Activated naive CD8-positive, alpha-beta T cell treated with anti-CD3 and anti-CD28 coated beads, Interleukin-2, amount 10 ng/mL, durations not matched to agents 7 days and 5 days (primary cell): ENCODE measurements at regions not wholly inside any gene's neighbourhood (a gene's known extent, or its start where the extent isn't known, plus 50 kb on each side); places are given as distances from the start of the nearest gene placed in this dataset.

ENCODE experiments used
- ATAC-seq: fragments of 150-1000 bp; cut with Tn5 transposase; one replicate; pipeline ENCODE4 v1.10.0; 2021; ENCODE audit warnings: low read depth, moderate library complexity
- POLR2A ChIA-PET: fragments of 350-600 bp; sonication (Branson Sonifier 250); formaldehyde crosslinking; loops from one replicate; lab custom pipeline; 2021; ENCODE audit warnings: antibody characterized with exemption; lab: Charles Lee
- DNase-seq: peaks from one replicate; pipeline ENCODE4 v3.0.0; 2021
- H3K27ac Mint-ChIP-seq: one replicate; pipeline ENCODE4 v1.8.0; 2022; ENCODE audit warnings: mild to moderate bottlenecking, mixed read lengths
- H3K27me3 Mint-ChIP-seq: one replicate; pipeline ENCODE4 v1.8.0; 2022; ENCODE audit warnings: mild to moderate bottlenecking, moderate library complexity, mixed read lengths
- H3K36me3 Mint-ChIP-seq: one replicate; pipeline ENCODE4 v1.8.0; 2021; ENCODE audit warnings: mild to moderate bottlenecking, mixed read lengths
- H3K4me1 Mint-ChIP-seq: one replicate; pipeline ENCODE4 v1.8.0; 2021; ENCODE audit warnings: mixed read lengths
- H3K4me3 Mint-ChIP-seq: one replicate; pipeline ENCODE4 v1.8.0; 2022; ENCODE audit warnings: mild to moderate bottlenecking, moderate library complexity, mixed read lengths
- H3K9me3 Mint-ChIP-seq: one replicate; pipeline ENCODE4 v1.8.0; 2021; ENCODE audit warnings: mixed read lengths

- H3K4me1 Mint-ChIP-seq, result no peaks in the 10 kb centered on the region
- no peak for DNase-seq
- H3K27me3 Mint-ChIP-seq, result peaks cover 27% of the 10 kb centered on the region
- no peak for ATAC-seq
- POLR2A ChIA-PET, result no interaction called here
- H3K9me3 Mint-ChIP-seq, result no peaks in the 10 kb centered on the region
- no peak overlapping the region for H3K27ac Mint-ChIP-seq
- H3K4me3 Mint-ChIP-seq, result no peak overlapping the region
- H3K36me3 Mint-ChIP-seq, result no peaks in the 10 kb centered on the region
These were observed 303.7 kb upstream of the PLET1 start for GRCh38 chr11:112564228-112564955.

DNA sequence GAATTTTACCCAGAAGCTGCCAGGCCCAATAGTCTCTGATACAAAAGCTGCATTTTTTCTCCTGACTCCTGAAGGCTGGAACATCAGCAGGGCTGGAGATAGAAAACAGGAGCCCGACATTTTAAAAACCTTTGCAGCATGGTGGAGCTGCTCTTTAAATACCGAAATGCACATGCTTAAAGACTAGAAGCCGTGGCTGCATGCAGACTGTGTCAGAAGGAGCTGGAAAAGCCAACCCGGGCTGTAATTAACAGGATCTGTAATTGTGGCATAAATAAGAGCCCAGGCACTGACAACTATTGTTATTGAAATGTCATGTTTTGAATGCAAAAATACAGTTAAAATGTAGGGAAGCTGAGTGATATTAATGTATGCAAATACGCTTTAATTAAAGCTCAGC, 304.9 kb upstream of the PLET1 start:
- Mint-ChIP-seq H3K27ac (no peak overlapping the region), H3K36me3 (no peaks in the 10 kb centered on the region), H3K4me1 (no peaks in the 10 kb centered on the region), H3K27me3 (peaks cover 33% of the 10 kb centered on the region), H3K4me3 (no peak overlapping the region), H3K9me3 (no peaks in the 10 kb centered on the region)
- DNase-seq (no peak), ATAC-seq (no peak)
- POLR2A ChIA-PET, result no interaction called here

GRCh38 chr11:112566124-112566523, 305.5 kb upstream of the PLET1 start:
- H3K4me1 Mint-ChIP-seq, result no peaks in the 10 kb centered on the region
- no peaks in the 10 kb centered on the region for H3K36me3 Mint-ChIP-seq
- DNase-seq (no peak), ATAC-seq (no peak)
- H3K27me3 Mint-ChIP-seq, result peaks cover 36% of the 10 kb centered on the region
- POLR2A ChIA-PET, result no interaction called here
- no peak overlapping the region for H3K4me3 Mint-ChIP-seq
- H3K27ac Mint-ChIP-seq, result no peak overlapping the region
- no peaks in the 10 kb centered on the region for H3K9me3 Mint-ChIP-seq

- POLR2A ChIA-PET, result no interaction called here
- DNase-seq (no peak), ATAC-seq (no peak)
- Mint-ChIP-seq H3K36me3 (no peaks in the 10 kb centered on the region), H3K27ac (no peak overlapping the region), H3K4me3 (no peak overlapping the region), H3K9me3 (no peaks in the 10 kb centered on the region), H3K27me3 (peaks cover 34% of the 10 kb centered on the region), H3K4me1 (no peaks in the 10 kb centered on the region)
These were observed 309.7 kb upstream of the PLET1 start for GRCh38 chr11:112570333-112570732.

DNA sequence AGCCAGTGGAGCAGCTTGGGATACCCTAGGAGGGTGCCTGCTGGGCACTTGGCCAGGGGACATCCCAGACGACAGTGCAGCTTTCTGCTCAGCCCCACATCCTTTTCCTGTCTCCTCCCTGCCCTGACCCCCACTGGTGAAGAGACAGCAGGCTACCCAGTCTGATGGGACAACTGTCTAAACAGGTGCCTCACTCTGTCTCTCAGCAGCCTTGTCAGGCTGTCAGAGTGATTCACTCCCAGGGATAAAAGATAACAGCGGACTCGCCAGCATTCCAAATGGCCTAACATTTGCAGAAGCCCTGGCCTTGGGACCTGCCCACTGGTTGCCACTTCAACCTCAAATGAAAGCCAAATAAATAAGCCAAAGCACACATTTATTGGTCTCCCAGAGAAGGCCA, 318.6 kb upstream of the PLET1 start:
- ATAC-seq, result no peak
- Mint-ChIP-seq H3K27me3 (peaks cover 18% of the 10 kb centered on the region), H3K4me1 (no peaks in the 10 kb centered on the region), H3K4me3 (no peak overlapping the region), H3K36me3 (no peaks in the 10 kb centered on the region), H3K9me3 (no peaks in the 10 kb centered on the region), H3K27ac (no peak overlapping the region)
- DNase-seq, result no peak
- POLR2A ChIA-PET, result no interaction called here

- Mint-ChIP-seq H3K36me3 (no peaks in the 10 kb centered on the region), H3K27ac (no peak overlapping the region), H3K4me3 (no peak overlapping the region), H3K4me1 (no peaks in the 10 kb centered on the region), H3K9me3 (no peaks in the 10 kb centered on the region), H3K27me3 (peaks cover 18% of the 10 kb centered on the region)
- DNase-seq (no peak), ATAC-seq (no peak)
- POLR2A ChIA-PET, result no interaction called here
These were observed 320.2 kb upstream of the PLET1 start for GRCh38 chr11:112580864-112581263.

GRCh38 chr11:112581747-112582146, 321.1 kb upstream of the PLET1 start:
- no peaks in the 10 kb centered on the region for H3K4me1 Mint-ChIP-seq
- no peak overlapping the region for H3K4me3 Mint-ChIP-seq
- ATAC-seq (no peak), DNase-seq (no peak)
- POLR2A ChIA-PET, result no interaction called here
- no peaks in the 10 kb centered on the region for H3K36me3 Mint-ChIP-seq
- no peak overlapping the region for H3K27ac Mint-ChIP-seq
- H3K27me3 Mint-ChIP-seq, result peaks cover 22% of the 10 kb centered on the region
- no peaks in the 10 kb centered on the region for H3K9me3 Mint-ChIP-seq

- no peaks in the 10 kb centered on the region for H3K4me1 Mint-ChIP-seq
- H3K27ac Mint-ChIP-seq, result no peak overlapping the region
- ATAC-seq (no peak), DNase-seq (no peak)
- H3K4me3 Mint-ChIP-seq, result no peak overlapping the region
- peaks cover 22% of the 10 kb centered on the region for H3K27me3 Mint-ChIP-seq
- H3K9me3 Mint-ChIP-seq, result no peaks in the 10 kb centered on the region
- POLR2A ChIA-PET, result no interaction called here
- H3K36me3 Mint-ChIP-seq, result no peaks in the 10 kb centered on the region
These were observed 321.7 kb upstream of the PLET1 start for GRCh38 chr11:112582366-112582765.

DNA sequence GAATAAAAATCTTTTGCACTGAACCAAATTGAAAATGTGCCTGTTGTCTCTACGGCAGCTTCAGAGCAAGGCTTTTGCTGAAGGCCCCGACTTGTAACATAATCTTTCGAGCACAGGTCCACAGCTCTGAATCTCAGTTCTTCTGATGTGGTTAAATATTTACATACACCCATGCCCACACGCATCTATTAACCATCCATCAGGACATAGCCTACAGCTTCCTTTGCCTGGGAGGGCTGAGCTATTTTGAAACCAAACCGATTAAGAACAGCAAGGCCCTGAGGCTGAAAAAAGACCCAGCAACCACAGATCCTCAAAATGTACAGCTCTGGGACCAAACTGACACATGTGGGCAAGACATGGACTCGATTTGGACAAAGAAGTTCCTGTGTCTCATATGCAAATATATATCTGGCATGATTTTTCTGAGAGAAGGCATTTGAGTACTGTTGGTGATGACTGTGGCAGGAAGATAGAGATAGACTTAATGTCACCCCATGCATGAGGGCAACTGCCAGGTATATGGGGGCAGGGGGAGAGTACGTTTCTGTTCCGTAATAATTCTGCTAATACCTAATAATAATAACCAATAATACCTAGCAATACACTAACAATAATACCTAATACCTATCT, 322.7 kb upstream of the PLET1 start:
- Mint-ChIP-seq H3K9me3 (no peaks in the 10 kb centered on the region), H3K27me3 (peaks cover 20% of the 10 kb centered on the region), H3K4me3 (no peak overlapping the region), H3K27ac (no peak overlapping the region), H3K36me3 (no peaks in the 10 kb centered on the region), H3K4me1 (no peaks in the 10 kb centered on the region)
- ATAC-seq (no peak), DNase-seq (no peak)
- POLR2A ChIA-PET, result no interaction called here

DNA sequence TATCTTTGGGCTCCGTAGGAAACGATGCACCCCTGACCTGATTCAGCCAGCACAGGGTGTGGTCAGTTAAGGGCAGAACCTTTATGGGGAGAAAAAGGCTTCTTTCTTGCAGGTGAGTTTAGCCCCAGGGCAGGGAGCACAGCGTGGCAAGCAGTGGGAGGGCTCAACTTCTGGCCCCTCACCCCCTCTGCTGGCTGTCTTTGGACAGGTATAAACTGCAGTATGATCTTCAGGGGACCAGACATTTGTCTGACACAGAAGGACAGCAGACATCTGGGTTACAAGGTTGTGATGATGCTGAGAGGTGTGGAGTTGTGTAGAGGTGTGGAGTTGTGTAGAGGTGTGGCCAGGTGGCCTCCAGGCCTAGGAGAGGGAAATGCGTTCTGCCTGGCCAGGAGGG, 324.0 kb upstream of the PLET1 start:
- no peaks in the 10 kb centered on the region for H3K9me3 Mint-ChIP-seq
- DNase-seq, result no peak
- H3K36me3 Mint-ChIP-seq, result no peaks in the 10 kb centered on the region
- POLR2A ChIA-PET, result no interaction called here
- H3K4me3 Mint-ChIP-seq, result no peak overlapping the region
- ATAC-seq, result peak; percentile 39
- H3K27me3 Mint-ChIP-seq, result peaks cover 20% of the 10 kb centered on the region
- no peaks in the 10 kb centered on the region for H3K4me1 Mint-ChIP-seq
- no peak overlapping the region for H3K27ac Mint-ChIP-seq

DNA sequence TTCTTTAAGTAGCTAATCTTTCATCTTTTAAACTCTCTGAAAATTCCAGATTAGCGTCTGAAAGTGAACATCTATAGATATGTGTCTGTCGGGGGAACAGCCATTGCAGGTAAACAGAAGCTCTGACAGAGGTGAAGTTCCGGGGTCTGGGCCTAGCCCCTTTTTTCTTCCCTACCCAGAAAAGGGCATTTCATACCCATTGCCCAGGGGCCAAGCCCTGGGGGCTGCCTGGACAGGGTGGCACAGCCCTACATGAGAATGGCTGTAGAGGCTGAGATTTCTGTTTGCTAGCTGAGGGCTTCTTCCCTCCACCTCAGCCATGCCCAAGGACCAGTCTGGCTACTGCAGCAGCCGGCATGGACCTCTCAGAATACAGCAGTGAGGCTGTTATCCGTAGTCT, 327.0 kb upstream of the PLET1 start:
- Mint-ChIP-seq H3K4me1 (no peaks in the 10 kb centered on the region), H3K27me3 (peaks cover 8% of the 10 kb centered on the region), H3K4me3 (no peak overlapping the region), H3K9me3 (no peaks in the 10 kb centered on the region), H3K36me3 (no peaks in the 10 kb centered on the region), H3K27ac (no peak overlapping the region)
- ATAC-seq (no peak), DNase-seq (no peak)
- POLR2A ChIA-PET, result interaction anchor here (0.6 kb wide), 1 partner anchor 605 kb away, joined by 3 read pairs; no protein-coding TSS in a partner anchor

GRCh38 chr11:112588252-112588694, 327.6 kb upstream of the PLET1 start:
- Mint-ChIP-seq H3K27me3 (peaks cover 7% of the 10 kb centered on the region), H3K36me3 (no peaks in the 10 kb centered on the region), H3K9me3 (no peaks in the 10 kb centered on the region), H3K4me3 (no peak overlapping the region), H3K27ac (no peak overlapping the region), H3K4me1 (no peaks in the 10 kb centered on the region)
- DNase-seq (no peak), ATAC-seq (peak; percentile 85)
- POLR2A ChIA-PET, result no interaction called here

GRCh38 chr11:112589155-112589554, 328.5 kb upstream of the PLET1 start:
- DNase-seq (no peak), ATAC-seq (no peak)
- Mint-ChIP-seq H3K4me1 (no peaks in the 10 kb centered on the region), H3K36me3 (no peaks in the 10 kb centered on the region), H3K27ac (no peak overlapping the region), H3K4me3 (no peak overlapping the region), H3K9me3 (no peaks in the 10 kb centered on the region), H3K27me3 (peaks cover 6% of the 10 kb centered on the region)
- POLR2A ChIA-PET, result no interaction called here

GRCh38 chr11:112590764-112591163, 330.1 kb upstream of the PLET1 start:
- H3K27ac Mint-ChIP-seq, result no peak overlapping the region
- POLR2A ChIA-PET, result no interaction called here

More at GRCh38 chr11:112590764-112591163, 330.1 kb upstream of the PLET1 start:
- Mint-ChIP-seq H3K4me3 (no peak overlapping the region), H3K9me3 (no peaks in the 10 kb centered on the region), H3K4me1 (no peaks in the 10 kb centered on the region), H3K27me3 (peaks cover 9% of the 10 kb centered on the region), H3K36me3 (no peaks in the 10 kb centered on the region)
- DNase-seq (no peak), ATAC-seq (no peak)
